Heart right ventricle (tissue), 16 donors: ENCODE measurements at regions not wholly inside any gene's neighbourhood (a gene's known extent, or its start where the extent isn't known, plus 50 kb on each side); places are given as distances from the start of the nearest gene placed in this dataset.

Experiments used
- ATAC-seq, 8 donors: fragments of 200-7000 bp; cut with Tn5 transposase; one replicate each; pipeline ENCODE4 v1.9.1; 2020; ENCODE audit warnings: mild to moderate bottlenecking in 8 of 8, moderate library complexity in 8 of 8, moderate number of reproducible peaks in 1 of 8
- DNase-seq, 2 donors: peaks; one replicate each; pipeline ENCODE4 v3.0.0-alpha.2; 2020
- H3K27ac ChIP-seq, 10 donors: fragments of 200-600 bp; sonication (generic) in 2 of 10; one replicate each; pipeline versions ENCODE4 v1.5.0 to v1.8.0; 2020 to 2022; ENCODE audit warnings: mild to moderate bottlenecking in 3 of 10
- H3K27me3 ChIP-seq, 7 donors: fragments of 200-600 bp; one replicate each; pipeline ENCODE4 v1.8.0; 2021 to 2022; ENCODE audit warnings: mild to moderate bottlenecking in 2 of 7
- H3K36me3 ChIP-seq, 9 donors: fragments of 200-600 bp; sonication (generic) in 1 of 9; one replicate each; pipeline versions ENCODE4 v1.5.0 to v1.8.0; 2020 to 2022; ENCODE audit warnings: mild to moderate bottlenecking in 2 of 9
- H3K4me1 ChIP-seq, 9 donors: fragments of 200-600 bp; sonication (generic) in 1 of 9; one replicate each; pipeline versions ENCODE4 v1.5.0 to v1.8.0; 2020 to 2022; ENCODE audit warnings: mild to moderate bottlenecking in 4 of 9
- H3K4me3 ChIP-seq, 10 donors: fragments of 200-600 bp; sonication (generic) in 2 of 10; one replicate each; pipeline versions ENCODE4 v1.5.0 to v1.8.0; 2020 to 2022; ENCODE audit warnings: mild to moderate bottlenecking in 7 of 10, moderate library complexity in 2 of 10
- H3K9me3 ChIP-seq, 11 donors: fragments of 200-600 bp in 10 of 11; sonication (generic) in 2 of 11; one replicate each; pipeline versions ENCODE4 v1.5.0 to v1.8.0; 2013 to 2022; ENCODE audit warnings: mild to moderate bottlenecking in 2 of 11, control low read depth in 1 of 11, moderate library complexity in 1 of 11
- CTCF ChIP-seq, 9 donors: fragments of 200-600 bp; sonication (generic) in 2 of 9; IDR thresholded peaks; one replicate each; pipeline versions ENCODE4 v1.5.0 to v1.8.0; 2021 to 2022; ENCODE audit warnings: antibody characterized with exemption in 9 of 9, mild to moderate bottlenecking in 5 of 9, moderate library complexity in 1 of 9
- WGBS, 2 donors: extraction: QIAGEN DNeasy Blood & Tissue Kit; methylation state at CpG; one replicate each; pipeline ENCODE4 v1.1.7; 2013; ENCODE audit warnings: inconsistent platforms in 1 of 2; 5-methylcytosine and 5-hydroxymethylcytosine counted together
- intact Hi-C, 10 donors: fragments of 100-400 bp; cut with DNase I; formaldehyde crosslinking; loops; one replicate each; pipeline versions ENCODE4 v1.11.1 to v1.14.2; 2022
- donor health status: Arrhythmogenic right ventricular cardiomyopathy.
- donor health status: ischemic (EF 13 %, LVEDD 7.1; RV severe dilation, severe dysfunction).
- donor health status: healthy with polysubstance abuse.
- donor health status: DM: no; HTN: yes; CAD: no.
- donor health status: DM: no; HTN: no; CAD: no.
- donor health status: ischemic (EF 25% LVEDD 6.9; RV normal size, moderate dysfunction).
- donor health status: ischemic (EF 25% LVEDD 5.7; RV mildly dilated, moderate dysfunction).
- donor health status: healthy.
- donor health status: DM: yes; HTN: yes; CAD: no.
- donor health status: Ischemic cardiomyopathy.
- donor health status: ischemic (EF 35%, LVEDD 5.7; RV mildly dilated, moderate dysfunction).
- donor health status: nonischemic (EF 11% LVEDD 7.7; RV severe dilation, severe dysfunction).
- donor health status: DM: yes; HTN: yes; CAD: no.
- donor health status: PGD.
- donor health status: ischemic (EF 29% LVEDD 5.4; RV normal size, mild dysfunction).
- donor health status: nonischemic (EF 23%, LVEDD 6.1; RV moderate dilation, normal function).

GRCh38 chr6:74368746-74369145 is 672.7 kb downstream of the CD109 start:
- WGBS, 2 donors: 90 to 91% methylated on average over 2 of the region's 2 CpGs

GRCh38 chr6:74366634-74367033 is 670.6 kb downstream of the CD109 start:
- WGBS, 2 donors: 95 to 98% methylated on average over 1 of the region's 1 CpG
- Histone ChIP-seq H3K4me3 (no peak overlapping the region), H3K4me1 (no peaks in the 10 kb centered on the region), H3K9me3 (no peaks in the 10 kb centered on the region), H3K27ac (no peak overlapping the region), H3K27me3 (no peaks in the 10 kb centered on the region), H3K36me3 (no peaks in the 10 kb centered on the region)
- no peak for DNase-seq
- intact Hi-C loops: no loop called here
- no peak for TF ChIP-seq CTCF (IDR thresholded peaks at IDR 0.05)
- no peak for ATAC-seq

More at GRCh38 chr6:74368746-74369145, 672.7 kb downstream of the CD109 start:
- no peak for DNase-seq
- intact Hi-C loops: no loop called here
- Histone ChIP-seq H3K9me3 (peaks cover 0 to 2% (median 0%) of the 10 kb centered on the region in 11 donors), H3K27ac (no peak overlapping the region), H3K36me3 (no peaks in the 10 kb centered on the region), H3K4me3 (no peak overlapping the region), H3K27me3 (no peaks in the 10 kb centered on the region), H3K4me1 (no peaks in the 10 kb centered on the region)
- no peak for ATAC-seq
- no peak for TF ChIP-seq CTCF (IDR thresholded peaks at IDR 0.05)

- Histone ChIP-seq H3K9me3 (no peaks in the 10 kb centered on the region), H3K36me3 (no peaks in the 10 kb centered on the region), H3K4me1 (peaks cover 0 to 4% (median 0%) of the 10 kb centered on the region in 9 donors), H3K27me3 (no peaks in the 10 kb centered on the region), H3K27ac (no peak overlapping the region), H3K4me3 (no peak overlapping the region)
- intact Hi-C loops: no loop called here
- DNase-seq: no peak
- WGBS, 2 donors: 72 to 80% methylated on average over 1 of the region's 1 CpG
- TF ChIP-seq CTCF (IDR thresholded peaks at IDR 0.05): no peak
- ATAC-seq: no peak
Measured at GRCh38 chr6:74362391-74362790, 666.4 kb downstream of the CD109 start.

- intact Hi-C loops: no loop called here
- H3K4me1 ChIP-seq: peaks cover 0 to 5% (median 0%) of the 10 kb centered on the region in 9 donors
- no peaks in the 10 kb centered on the region for H3K9me3 ChIP-seq
- ATAC-seq (peak in 3 of 8 donors; percentile 24 to 39 (median 34)), DNase-seq (no peak)
- no peaks in the 10 kb centered on the region for H3K27me3 ChIP-seq
- no peak for TF ChIP-seq CTCF (IDR thresholded peaks at IDR 0.05)
- WGBS, 2 donors: 60 to 73% methylated on average over 4 of the region's 4 CpGs
- no peak overlapping the region for H3K4me3 ChIP-seq
- H3K27ac ChIP-seq: peak overlapping the region in 1 of 10 donors; percentile 15
- no peaks in the 10 kb centered on the region for H3K36me3 ChIP-seq
Measured at GRCh38 chr6:74357321-74357720, 661.3 kb downstream of the CD109 start.
